Tibial nerve (tissue), 4 donors: ENCODE measurements at regions not wholly inside any gene's neighbourhood (a gene's known extent, or its start where the extent isn't known, plus 50 kb on each side); places are given as distances from the start of the nearest gene placed in this dataset.

ENCODE experiments used
- EP300 ChIP-seq, 2 donors: sonication (generic); formaldehyde crosslinking; IDR thresholded peaks; one replicate each; pipeline ENCODE4 v1.6.1; 2017; ENCODE audit warnings: antibody characterized with exemption in 2 of 2, mild to moderate bottlenecking in 1 of 2
- POLR2A ChIP-seq, 2 donors: fragments of 450-650 bp; IDR thresholded peaks; one replicate each; pipeline ENCODE4 v1.6.1; 2017; ENCODE audit warnings: antibody characterized with exemption in 2 of 2, mild to moderate bottlenecking in 2 of 2, moderate library complexity in 2 of 2
- TF ChIP-seq, protein P1 (sequence below), 5 experiments: fragments of 200-600 bp in 3 of 5; fragments of 450-650 bp in 2 of 5; sonication (generic) in 3 of 5; IDR thresholded peaks; one replicate each; pipeline ENCODE4 v1.5.1; 2016 to 2019; ENCODE audit warnings: antibody characterized with exemption in 5 of 5, mild to moderate bottlenecking in 3 of 5, moderate library complexity in 2 of 5

DNA sequence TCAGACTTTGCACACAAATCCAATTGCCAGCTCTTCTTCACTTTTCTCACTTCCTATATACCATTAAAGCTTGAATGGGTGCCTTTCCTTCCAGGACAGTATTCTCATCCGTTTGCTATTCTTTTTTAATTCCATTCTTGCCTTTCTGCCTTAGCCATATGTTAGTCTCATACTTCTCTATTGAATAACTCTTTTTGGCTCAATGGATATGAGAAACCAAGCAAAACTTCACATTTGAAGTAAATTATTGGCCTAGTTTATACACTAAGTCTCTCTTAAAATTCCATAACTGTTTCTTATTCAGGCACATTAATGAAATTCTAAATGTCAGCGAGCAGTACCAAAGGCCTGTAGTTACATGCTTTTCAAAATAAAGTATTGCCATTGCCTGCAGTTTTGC is 129.6 kb upstream of the FRY start:
- TF ChIP-seq POLR2A (IDR thresholded peaks at IDR 0.05) (no peak), EP300 (IDR thresholded peaks at IDR 0.05) (no peak)
- TF ChIP-seq, protein P1, sequence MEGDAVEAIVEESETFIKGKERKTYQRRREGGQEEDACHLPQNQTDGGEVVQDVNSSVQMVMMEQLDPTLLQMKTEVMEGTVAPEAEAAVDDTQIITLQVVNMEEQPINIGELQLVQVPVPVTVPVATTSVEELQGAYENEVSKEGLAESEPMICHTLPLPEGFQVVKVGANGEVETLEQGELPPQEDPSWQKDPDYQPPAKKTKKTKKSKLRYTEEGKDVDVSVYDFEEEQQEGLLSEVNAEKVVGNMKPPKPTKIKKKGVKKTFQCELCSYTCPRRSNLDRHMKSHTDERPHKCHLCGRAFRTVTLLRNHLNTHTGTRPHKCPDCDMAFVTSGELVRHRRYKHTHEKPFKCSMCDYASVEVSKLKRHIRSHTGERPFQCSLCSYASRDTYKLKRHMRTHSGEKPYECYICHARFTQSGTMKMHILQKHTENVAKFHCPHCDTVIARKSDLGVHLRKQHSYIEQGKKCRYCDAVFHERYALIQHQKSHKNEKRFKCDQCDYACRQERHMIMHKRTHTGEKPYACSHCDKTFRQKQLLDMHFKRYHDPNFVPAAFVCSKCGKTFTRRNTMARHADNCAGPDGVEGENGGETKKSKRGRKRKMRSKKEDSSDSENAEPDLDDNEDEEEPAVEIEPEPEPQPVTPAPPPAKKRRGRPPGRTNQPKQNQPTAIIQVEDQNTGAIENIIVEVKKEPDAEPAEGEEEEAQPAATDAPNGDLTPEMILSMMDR (IDR thresholded peaks at IDR 0.05) = no peak
